HuH-7 (cell line): ENCODE measurements at regions not wholly inside any gene's neighbourhood (a gene's known extent, or its start where the extent isn't known, plus 50 kb on each side); places are given as distances from the start of the nearest gene placed in this dataset.

Experiments used
- DNase-seq: peaks from one replicate; pipeline ENCODE4 v3.0.0; 2011; ENCODE audit warnings: low spot score

- no peak for DNase-seq
These were observed 912.7 kb downstream of the FAT4 start for GRCh38 chr4:126227428-126227827.

GRCh38 chr4:126230269-126230668 is 915.5 kb downstream of the FAT4 start:
- DNase-seq: no peak

DNA sequence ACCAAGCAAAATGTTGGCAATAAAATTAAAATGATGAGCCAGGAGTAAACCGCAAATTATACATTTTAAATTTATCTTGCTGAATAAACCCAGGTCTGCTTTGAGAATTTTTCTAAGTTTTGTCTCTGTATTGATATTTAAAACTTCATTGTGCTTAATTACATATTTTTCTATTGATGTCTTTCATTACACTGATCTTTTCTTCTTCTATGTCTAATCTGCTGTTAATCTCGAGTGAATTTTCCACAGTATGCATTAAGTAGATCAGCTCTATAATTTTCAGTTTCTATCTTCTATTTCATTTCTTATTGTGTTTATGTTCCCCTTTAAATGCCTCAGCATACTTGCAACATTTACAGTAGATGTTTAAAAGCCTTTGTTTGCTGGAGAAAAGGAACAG is 918.7 kb downstream of the FAT4 start:
- no peak for DNase-seq

- no peak for DNase-seq
These were observed 923.3 kb downstream of the FAT4 start for GRCh38 chr4:126238013-126238412.

DNA sequence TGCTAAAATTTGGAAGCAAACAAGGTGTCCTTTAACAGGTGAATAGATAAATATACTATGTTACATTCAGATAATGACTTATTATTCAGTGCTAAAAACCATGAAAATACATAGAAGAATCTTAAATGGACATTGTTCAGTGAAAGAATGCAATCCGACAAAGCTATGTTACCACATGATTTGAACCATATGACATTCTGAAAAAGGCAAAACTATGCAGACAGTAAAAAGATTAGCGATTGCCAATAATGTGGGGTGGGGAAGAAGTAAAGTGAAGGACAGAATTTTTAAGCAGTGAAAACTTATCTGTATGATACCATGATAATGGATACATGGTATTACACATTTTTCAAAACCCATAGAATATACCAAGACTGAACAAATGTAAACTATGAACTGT is 926.9 kb downstream of the FAT4 start:
- DNase-seq: no peak

GRCh38 chr4:126242679-126243390 is 928.1 kb downstream of the FAT4 start:
- no peak for DNase-seq

DNA sequence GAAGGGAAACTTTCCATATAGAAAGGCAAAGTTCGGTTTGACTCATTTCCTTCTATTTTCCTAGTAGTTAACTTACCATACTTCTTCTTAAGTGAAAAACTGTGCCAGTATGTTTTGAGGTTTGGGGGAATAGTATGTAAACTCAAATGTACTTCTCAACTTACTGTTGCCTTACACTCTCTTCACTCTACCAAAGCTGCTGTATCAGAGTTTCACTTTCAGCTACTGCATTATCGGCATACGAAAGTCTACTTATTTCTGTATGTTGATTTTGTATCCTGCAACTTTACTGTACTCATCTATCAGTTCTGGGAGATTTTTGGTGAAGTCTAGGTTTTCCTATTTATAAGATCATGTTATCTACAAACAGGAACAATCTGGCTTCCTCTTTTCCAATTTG is 932.7 kb downstream of the FAT4 start:
- no peak for DNase-seq

- no peak for DNase-seq
These were observed 935.3 kb downstream of the FAT4 start for GRCh38 chr4:126250006-126250405.

DNA sequence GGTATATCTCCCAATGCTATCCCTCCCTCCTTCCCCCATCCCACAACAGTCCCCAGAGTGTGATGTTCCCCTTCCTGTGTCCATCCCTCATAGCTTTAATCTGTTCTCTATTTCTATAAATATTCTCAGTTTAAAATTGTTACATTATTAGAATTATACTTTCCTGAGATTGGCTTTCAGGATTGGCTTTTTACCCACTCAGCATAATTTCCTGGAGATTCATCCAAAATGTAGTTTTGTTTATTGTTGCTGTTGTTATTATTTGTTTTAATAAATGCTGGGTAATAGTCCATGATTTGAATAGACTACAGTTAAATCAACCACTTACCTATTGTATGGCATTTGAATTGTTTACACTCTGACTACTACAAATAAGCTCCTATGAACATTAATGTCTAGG is 936.4 kb downstream of the FAT4 start:
- DNase-seq: no peak

DNA sequence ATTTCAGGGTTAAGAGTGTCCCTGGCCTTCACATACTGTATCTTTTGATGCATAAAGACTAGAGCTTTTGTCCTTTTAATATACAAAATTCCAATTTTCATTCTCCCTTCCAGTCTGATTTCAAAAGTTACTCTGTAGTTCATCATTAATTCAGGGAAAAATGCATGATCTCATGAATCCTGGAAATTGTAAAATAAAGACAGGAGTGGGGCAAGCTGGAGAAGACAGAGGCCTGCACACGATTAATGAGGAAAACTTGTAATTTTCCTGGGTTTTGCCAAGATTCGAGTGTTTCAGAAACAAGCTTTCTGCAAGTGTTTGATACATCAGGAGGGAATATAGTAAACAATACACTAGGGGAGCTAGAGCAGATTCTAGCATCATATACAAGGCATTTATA is 947.9 kb downstream of the FAT4 start:
- no peak for DNase-seq

DNA sequence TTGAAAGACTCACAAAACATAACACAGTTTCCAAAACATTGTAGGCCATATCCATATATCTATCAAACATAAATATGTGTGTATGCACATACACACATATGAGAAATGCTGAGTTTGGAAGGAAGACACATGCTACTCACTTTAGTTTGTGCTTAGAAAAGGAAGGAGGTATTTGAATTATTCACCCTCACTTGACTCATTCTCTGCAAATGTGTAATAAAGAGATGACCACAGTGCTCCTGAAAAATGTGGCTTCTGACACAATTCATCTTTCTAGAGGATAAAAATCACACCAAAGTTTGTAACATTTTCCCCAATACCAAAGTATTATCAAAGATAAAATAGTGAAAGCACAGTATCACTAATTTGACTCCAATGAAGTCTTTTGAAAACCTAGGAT is 950.1 kb downstream of the FAT4 start:
- no peak for DNase-seq

DNA sequence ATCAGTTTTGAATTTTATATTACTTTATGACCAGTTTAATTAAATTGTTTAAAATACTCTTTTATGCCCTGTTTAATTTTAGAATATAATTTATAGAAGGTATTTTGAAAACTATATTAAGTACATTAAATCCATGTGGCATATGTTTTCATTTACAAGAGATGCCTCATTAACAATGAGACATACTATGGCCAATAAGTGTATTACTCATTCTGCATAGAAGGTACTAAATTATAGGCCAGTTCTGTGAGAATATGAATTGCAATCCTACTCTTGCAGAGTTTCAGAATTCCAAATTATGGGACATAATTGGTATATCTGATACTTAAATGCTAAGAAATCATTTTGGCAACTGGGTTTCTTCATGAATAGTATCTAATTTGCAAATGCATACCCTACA is 951.1 kb downstream of the FAT4 start:
- no peak for DNase-seq

DNA sequence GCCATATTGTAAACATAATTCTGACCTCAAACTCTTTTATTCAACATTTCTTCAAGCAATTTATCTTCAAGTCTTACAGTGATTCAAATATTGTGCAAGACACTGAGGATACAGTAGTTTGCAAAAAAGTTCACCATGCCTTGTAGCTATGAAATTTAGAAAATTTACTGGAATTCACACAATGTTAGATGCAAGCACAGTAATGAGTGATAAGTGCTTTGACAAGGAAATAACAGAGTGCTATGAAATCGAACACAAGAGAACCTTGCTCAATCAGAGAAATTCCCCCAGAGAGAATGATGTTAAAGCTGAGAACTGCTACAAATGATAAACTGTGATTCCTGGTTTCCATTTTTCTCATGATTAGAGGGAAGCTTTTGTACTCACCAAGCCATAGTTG is 952.9 kb downstream of the FAT4 start:
- DNase-seq: no peak

- DNase-seq: no peak
These were observed 953.4 kb downstream of the FAT4 start for GRCh38 chr4:126268106-126268505.

- DNase-seq: no peak
These were observed 954.4 kb downstream of the FAT4 start for GRCh38 chr4:126269106-126269505.

DNA sequence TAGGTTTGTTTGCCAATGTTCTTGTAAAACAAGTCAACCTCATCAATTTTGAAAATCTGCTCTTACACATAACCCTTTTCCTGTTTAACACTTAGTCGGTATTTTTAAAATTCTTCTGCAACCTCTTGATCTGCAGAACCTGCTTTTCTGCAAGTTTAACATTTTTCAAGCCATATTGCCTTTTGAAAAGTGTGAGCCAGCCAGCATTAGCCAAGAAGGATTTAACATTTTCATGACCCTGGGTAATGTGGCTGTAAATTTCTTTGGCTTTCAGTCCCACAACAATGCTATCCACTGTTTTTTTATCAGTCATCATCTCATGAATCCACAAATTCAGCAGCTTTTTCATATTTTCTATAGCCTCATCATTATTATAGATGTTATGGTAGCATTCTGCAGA is 956.5 kb downstream of the FAT4 start:
- DNase-seq: no peak

DNA sequence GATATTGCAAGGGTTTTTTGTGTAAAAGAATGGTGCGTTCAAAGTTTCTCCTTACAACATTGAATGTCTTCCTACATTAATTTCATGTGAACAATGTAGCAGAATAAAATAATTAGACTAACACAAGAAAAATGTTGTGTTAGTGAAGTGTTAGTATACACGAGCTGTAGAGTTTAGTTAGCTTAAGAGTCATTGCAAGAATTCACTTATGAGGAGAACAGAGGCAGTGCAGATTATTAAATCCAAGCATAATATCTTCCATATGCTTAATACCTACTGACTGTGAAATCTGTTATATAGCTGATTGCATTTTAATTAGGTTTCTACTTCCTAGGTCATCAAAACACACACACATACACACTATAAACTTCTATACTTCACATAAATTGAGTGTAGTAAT is 959.0 kb downstream of the FAT4 start:
- DNase-seq: no peak

DNA sequence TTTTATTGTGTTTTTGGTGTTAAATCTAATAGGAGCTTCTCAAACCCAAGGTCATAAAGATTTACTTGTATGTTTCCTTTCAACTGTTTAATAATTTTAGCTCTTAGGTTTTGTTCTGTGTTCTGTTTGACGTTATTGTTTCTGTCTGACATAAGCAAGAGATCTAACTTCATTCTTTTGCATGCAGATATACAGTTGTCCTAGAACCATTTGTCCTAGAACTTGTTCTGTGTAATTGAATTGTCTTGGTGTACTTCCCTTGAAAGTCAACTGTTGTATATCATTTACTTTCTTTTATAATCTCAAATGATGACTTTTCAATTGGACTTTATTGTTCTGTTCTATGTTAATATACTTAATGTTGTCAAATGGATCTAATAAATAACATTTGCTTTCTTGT is 977.1 kb downstream of the FAT4 start:
- no peak for DNase-seq

DNA sequence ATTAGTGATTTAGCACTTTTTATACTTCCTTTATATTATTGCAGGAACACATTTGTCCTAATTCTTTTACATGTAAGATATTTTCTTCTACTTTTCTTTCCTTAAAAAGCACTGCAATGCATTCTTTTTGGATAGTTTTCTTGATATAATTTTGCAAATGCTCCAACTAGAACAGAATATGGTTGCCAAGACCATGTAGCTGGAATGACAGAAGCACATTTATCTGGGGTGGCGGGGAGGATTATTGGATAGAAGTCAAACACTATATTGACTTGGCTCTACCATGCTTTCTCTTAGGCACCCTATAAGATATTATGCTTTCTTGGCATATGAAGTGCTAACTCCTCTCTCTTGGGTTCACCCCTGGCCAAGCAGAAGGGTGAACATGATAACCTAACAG is 983.5 kb downstream of the FAT4 start:
- no peak for DNase-seq

GRCh38 chr4:126306152-126306869 is 991.6 kb downstream of the FAT4 start:
- DNase-seq: no peak

DNA sequence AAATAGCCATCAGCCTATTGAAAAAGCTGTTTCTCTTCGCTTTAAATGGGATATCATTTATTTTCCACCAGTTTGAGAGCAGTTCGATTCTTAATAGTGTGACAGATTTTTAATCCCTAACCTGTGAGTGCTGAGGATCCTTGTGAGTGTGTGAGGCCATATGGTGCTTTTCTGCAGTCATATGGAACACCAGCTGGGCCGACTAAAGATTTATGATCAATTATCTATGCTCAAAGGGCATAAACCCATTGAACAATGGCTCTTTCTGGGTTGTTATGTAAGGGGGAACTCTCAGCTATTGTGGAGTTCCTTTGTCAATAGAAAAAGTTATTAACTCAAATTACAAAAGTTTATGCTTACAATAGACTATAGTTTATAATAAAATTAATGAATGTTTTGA is 1003.6 kb downstream of the FAT4 start:
- DNase-seq: no peak

DNA sequence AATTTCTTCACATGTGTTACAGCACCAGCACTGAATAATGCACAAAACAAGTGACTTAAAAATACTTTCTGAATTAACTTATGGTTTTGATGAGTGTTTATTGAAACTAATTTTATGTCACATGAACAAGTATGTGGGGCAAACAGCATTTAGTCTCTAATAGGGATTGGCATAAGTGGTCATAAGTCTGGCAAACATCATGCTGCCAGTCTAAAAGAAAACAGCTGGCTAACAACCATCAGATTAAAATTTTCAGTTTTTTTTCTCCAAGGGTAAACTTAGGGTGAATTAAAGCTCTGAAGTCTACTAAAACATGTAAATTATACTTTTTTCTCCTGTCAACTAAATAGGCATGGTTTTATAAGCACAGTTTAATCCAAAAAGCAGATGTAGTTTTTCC is 1014.2 kb downstream of the FAT4 start:
- DNase-seq: no peak

GRCh38 chr4:126338548-126338947 is 1023.8 kb downstream of the FAT4 start:
- DNase-seq: no peak

- no peak for DNase-seq
These were observed 1027.2 kb downstream of the FAT4 start for GRCh38 chr4:126341927-126342326.
